Fibroblast of gingiva (primary cell): ENCODE measurements at regions not wholly inside any gene's neighbourhood (a gene's known extent, or its start where the extent isn't known, plus 50 kb on each side); places are given as distances from the start of the nearest gene placed in this dataset.
"Not testable (repeated sequence)": the region's sequence is repeated elsewhere in the genome, so short reads cannot be mapped to it uniquely, and the experiment has no call there.

Source experiments
- DNase-seq: peaks from one replicate; pipeline ENCODE4 v3.0.0-alpha.2; 2011; ENCODE audit warnings: low read depth

DNA sequence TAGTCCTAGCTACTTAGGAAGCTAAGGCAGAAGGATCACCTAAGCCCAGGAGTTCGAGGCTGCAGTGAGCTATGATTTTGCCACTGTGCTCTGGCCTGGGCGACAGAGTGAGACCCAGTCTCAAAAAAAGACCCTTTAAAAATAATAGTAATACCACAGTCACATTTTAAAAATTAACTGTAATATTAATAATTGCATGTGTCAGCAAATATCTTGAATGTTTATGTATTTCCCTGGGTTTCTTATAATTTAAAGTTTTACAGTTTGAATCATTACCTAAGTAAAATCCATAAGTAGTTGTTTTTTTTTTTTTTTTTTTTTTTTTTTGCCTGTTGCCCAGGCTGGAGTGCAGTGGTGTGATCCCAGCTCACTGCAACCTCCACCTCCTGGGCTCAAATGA, 69.2 kb downstream of the LYZL2 start:
- no peak for DNase-seq

GRCh38 chr10:30559180-30559579, 70.4 kb downstream of the LYZL2 start:
- no peak for DNase-seq

DNA sequence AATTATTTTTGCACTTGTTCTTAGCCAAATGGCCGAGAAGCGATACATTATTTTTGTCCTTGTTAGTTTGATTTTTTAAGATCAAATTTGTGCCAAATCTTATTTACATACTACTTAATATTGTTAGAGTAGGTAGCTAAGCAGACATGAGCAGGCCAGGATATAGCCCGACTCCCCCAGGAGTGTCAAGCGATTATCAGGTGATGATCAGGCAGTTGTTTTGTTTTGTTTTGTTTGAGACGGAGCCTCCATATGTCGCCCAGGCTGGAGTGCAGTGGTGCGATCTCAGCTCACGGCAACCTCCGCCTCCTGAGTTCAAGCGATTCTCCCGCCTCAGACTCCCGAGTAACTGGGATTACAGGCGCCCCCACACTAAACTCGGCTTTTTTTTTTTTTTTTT, 71.1 kb downstream of the LYZL2 start:
- DNase-seq = no peak

GRCh38 chr10:30557884-30558283, 71.7 kb downstream of the LYZL2 start:
- peak; percentile 26 for DNase-seq

DNA sequence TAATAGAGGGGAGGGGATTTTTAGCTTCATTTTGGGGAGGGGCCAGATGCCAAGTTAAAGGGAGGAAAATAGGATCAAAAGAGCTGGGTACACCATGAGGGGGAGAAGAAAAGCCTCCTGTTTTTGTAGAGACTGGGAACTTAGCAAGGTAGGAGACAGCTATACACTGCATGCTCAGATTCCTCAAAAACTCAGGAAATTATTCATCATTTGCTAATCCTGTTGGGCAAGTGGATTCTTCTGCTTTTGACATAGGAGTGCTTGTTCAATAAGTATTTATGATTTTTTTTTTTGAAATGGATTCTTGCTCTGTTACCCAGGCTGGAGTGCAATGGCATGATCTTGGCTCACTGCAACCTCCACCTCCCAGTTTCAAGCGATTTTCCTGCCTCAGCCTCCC, 73.4 kb downstream of the LYZL2 start:
- DNase-seq = no peak

DNA sequence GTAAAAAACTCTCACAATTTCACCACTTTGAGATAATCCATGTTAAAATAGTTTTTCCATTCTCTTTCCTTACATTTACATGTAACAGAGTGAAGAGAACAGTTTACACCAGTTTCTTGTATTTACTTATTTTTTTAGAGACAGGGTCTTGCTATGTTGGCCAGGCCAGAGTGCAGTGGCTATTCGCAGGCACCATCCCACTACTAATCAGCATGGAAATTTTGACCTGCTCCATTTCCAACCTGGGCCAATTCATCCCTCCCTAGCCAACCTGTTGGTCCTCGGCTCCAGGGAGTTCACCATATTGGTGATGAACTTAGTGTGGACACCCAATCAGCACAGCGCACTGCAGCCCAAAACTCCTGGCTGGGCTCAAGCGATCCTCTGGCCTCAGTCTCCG, 74.1 kb downstream of the LYZL2 start:
- no peak for DNase-seq

- DNase-seq = no peak
Measured at GRCh38 chr10:30554440-30554825, 75.1 kb downstream of the LYZL2 start.

GRCh38 chr10:30553626-30554439, 75.7 kb downstream of the LYZL2 start:
- DNase-seq = peak; percentile 55

- no peak for DNase-seq
Measured at GRCh38 chr10:30553018-30553625, 76.4 kb downstream of the LYZL2 start.

DNA sequence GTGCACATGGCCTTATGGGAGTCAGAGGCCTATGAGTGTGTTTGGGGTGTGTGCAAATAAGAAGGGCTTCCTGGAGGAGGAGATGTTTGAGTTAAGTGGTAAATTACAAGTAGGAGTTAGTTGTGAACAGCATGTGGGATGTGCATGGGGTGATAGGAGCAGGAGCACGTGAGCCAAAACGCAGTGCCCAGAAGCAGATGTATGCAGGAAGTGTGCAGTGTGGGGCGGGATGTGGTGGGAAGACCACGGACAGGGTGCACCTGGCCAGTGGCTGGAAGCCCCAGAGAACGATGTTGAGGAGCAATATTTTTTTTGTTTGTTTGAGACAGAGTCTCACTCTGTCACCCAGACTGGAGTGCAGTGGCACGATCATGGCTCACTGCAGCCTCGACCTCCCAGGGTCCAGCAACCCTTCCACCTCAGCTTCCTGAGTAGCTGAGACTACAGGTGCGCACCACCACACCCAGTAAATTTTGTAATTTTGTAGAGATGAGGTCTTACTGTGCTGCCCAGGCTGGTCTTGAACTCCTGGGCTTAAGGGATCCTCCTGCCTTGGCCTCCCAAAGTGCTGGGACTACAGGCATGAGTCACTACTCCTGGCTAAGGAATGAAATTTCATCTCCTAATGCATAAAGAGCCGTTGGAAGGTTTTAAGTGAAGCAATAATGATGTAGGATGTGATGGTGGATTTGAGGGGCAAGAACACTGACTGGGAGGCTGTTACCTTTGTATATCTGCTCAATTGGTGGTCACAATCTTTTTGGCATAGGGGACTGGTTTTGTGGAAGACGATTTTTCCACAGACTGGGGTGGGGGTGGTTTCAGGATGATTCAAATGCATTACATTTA, 78.4 kb downstream of the LYZL2 start:
- no peak for DNase-seq

DNA sequence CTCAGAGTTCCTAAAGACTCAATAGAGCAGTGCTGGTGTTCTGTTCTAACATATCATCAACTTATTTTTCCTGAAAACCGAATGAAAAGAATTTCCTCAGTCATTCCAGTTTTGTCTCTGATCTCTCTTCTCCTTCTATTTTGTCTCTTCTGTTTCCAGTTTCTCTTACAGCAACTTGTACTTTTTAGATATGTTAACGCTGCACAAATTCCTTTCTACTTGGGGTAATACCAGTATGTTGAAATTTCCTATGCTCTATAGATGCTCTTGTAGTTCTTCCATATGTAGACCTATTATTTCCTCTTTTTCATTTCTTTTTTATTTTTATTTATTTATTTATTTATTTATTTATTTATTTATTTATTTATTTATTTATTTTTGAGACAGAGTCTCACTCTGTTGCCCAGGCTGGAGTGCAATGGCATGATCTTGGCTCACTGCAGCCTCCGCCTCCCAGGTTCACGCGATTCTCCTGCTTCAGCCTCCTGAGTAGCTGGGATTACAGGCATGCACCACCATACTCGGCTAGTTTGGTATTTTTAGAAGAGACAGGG, 80.3 kb downstream of the LYZL2 start:
- DNase-seq = not testable (repeated sequence)

DNA sequence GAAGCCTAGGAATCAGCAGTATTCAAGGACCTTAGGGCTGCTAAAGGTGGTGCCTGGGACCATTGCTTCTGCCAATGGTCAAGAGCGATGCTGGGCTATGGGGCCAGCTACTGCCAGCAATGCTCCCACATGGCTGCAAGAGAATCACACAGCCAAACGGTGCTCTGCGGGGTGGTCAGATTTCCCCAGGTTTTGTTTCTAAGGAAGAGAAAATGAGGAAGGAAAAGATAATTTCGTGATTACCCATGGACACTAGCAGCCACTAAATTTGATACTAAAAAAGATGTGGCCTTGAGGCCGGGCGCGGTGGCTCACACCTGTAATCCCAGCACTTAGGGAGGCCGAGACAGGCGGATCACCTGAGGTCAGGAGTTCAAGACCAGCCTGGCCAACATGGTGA, 83.0 kb downstream of the LYZL2 start:
- DNase-seq = no peak

- DNase-seq = no peak
Measured at GRCh38 chr10:30542895-30543288, 86.7 kb downstream of the LYZL2 start.

- no peak for DNase-seq
Measured at GRCh38 chr10:30542001-30542894, 87.3 kb downstream of the LYZL2 start.

GRCh38 chr10:30540276-30540675, 89.3 kb downstream of the LYZL2 start:
- no peak for DNase-seq

DNA sequence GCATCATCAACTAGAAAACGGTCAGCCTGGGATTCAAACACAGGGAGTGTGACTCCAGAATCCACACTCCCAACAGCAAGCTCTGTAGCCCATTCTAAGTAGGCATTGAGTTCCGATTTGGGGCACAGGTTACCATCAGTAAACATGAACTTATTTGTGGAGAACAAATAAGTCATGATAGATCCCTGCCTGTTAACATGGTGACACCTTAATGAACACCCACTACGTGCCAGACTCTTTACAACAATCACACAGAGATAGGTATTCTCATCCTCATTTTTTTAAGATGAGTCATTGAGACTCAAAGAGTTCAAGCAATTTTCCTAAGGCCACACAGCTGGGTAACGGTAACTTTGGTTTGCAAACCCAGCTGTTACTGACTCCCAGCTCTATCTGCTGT, 91.5 kb downstream of the LYZL2 start:
- DNase-seq = no peak

GRCh38 chr10:30537586-30537985, 92.0 kb downstream of the LYZL2 start:
- DNase-seq = no peak

DNA sequence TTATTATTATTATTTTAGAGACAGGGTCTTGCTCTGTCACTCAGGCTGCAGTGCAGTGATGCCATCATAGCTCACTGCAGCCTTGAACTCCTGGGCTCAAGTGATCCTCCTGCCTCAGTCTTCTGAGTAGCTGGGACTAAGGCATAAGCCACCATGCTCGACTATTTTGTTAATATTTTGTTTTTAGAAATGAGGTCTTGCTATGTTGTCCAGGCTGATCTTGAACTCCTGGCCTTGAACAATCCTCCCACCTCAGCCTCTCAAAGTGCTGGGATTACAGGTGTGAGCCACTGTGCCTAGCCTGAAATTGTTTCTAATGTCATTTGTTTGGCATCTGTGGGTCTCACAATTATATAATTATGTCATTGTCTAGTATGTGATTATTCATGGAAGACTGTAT, 92.4 kb downstream of the LYZL2 start:
- not testable (repeated sequence) for DNase-seq

- no peak for DNase-seq
Measured at GRCh38 chr10:30536578-30536977, 93.0 kb downstream of the LYZL2 start.

GRCh38 chr10:30535677-30536076, 93.9 kb downstream of the LYZL2 start:
- DNase-seq = no peak

DNA sequence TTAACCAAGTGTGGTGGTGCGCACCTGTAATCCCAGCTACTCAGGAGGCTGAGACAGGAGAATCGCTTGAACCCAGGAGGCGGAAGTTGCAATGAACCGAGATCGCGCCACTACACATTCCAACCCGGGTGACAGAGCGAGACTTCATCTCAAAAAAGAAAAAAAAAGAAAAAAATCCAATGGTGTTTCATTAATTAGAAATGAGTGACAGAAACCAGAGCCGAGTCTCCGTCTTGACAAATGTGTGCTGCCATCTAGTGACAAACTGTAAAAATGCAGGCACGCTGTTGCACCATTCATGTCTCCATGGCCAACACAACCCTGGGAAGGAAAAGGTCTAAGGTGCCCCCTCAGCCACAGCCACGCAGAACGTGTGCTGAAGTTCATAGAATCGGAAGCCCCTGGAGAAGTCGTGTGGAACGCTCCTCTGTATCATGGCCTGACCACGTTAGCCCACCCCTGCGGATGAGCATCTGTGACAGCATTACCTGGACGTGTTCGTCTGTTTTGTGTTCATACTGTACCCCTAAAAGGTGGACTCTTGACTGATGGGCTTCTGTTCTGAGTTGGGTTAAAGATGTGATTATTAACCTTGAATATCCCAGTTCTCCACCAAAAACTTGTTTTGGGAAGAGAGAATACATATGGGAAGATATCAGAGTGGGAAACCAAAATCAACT, 94.9 kb downstream of the LYZL2 start:
- peak; percentile 62 for DNase-seq
